C4-2B (cell line): ENCODE measurements at regions not wholly inside any gene's neighbourhood (a gene's known extent, or its start where the extent isn't known, plus 50 kb on each side); places are given as distances from the start of the nearest gene placed in this dataset.

Source experiments
- H3K27ac ChIP-seq: fragments of 450-650 bp; 2 replicates; pipeline ENCODE4 v1.5.1; 2017
- CTCF ChIP-seq: fragments of 450-650 bp; conservative IDR thresholded peaks from 2 replicates; pipeline ENCODE4 v1.5.1; 2017; ENCODE audit warnings: mild to moderate bottlenecking
- ZFX ChIP-seq: fragments of 450-650 bp; IDR thresholded peaks from 2 replicates; pipeline ENCODE4 v1.6.1; 2017

GRCh38 chr5:116355819-116356601, 218.6 kb downstream of the SEMA6A start:
- H3K27ac ChIP-seq, result no peak overlapping the region
- TF ChIP-seq CTCF, result no peak
- no peak for TF ChIP-seq ZFX

- no peak overlapping the region for H3K27ac ChIP-seq
- TF ChIP-seq ZFX (no peak), CTCF (no peak)
Measured at GRCh38 chr5:116354699-116355098, 219.9 kb downstream of the SEMA6A start.

- TF ChIP-seq CTCF (no peak), ZFX (no peak)
- H3K27ac ChIP-seq, result no peak overlapping the region
Measured at GRCh38 chr5:116347657-116348056, 227.0 kb downstream of the SEMA6A start.

- H3K27ac ChIP-seq, result no peak overlapping the region
- no peak for TF ChIP-seq CTCF
- no peak for TF ChIP-seq ZFX
Measured at GRCh38 chr5:116343961-116344360, 230.7 kb downstream of the SEMA6A start.
